Esophagus squamous epithelium (tissue), 5 donors: ENCODE measurements at regions not wholly inside any gene's neighbourhood (a gene's known extent, or its start where the extent isn't known, plus 50 kb on each side); places are given as distances from the start of the nearest gene placed in this dataset.

Experiments
- DNase-seq: peaks from one replicate; lab custom pipeline; 2025; lab: John Stamatoyannopoulos, UW
- H3K27ac ChIP-seq, 4 donors: fragments of 200-600 bp; sonication (generic); one replicate each; pipeline ENCODE4 v1.5.1; 2016 to 2019; ENCODE audit warnings: mild to moderate bottlenecking in 1 of 4
- H3K27me3 ChIP-seq, 4 donors: fragments of 200-600 bp; sonication (generic); 1 replicate in 3 of 4; 2 replicates in 1 of 4; pipeline versions ENCODE4 v1.5.1 to v1.6.0; 2017 to 2021; ENCODE audit warnings: antibody characterized with exemption in 1 of 4
- H3K36me3 ChIP-seq, 3 donors: fragments of 200-600 bp; sonication (generic); one replicate each; pipeline ENCODE4 v1.5.1; 2016 to 2019
- H3K4me1 ChIP-seq, 3 donors: fragments of 200-600 bp; sonication (generic); one replicate each; pipeline ENCODE4 v1.5.1; 2017 to 2019
- H3K4me3 ChIP-seq, 4 donors: fragments of 200-600 bp; sonication (generic); 1 replicate in 3 of 4; 2 replicates in 1 of 4; pipeline ENCODE4 v1.5.1; 2016 to 2019; ENCODE audit warnings: mild to moderate bottlenecking in 2 of 4, moderate library complexity in 1 of 4
- H3K9me3 ChIP-seq, 3 donors: fragments of 200-600 bp; sonication (generic); one replicate each; pipeline ENCODE4 v1.5.1; 2016 to 2019
- CTCF ChIP-seq, 6 experiments: fragments of 450-650 bp in 4 of 6; fragments of 200-600 bp in 2 of 6; sonication (generic) in 2 of 6; IDR thresholded peaks; one replicate each; pipeline ENCODE4 v1.5.1; 2016 to 2019; ENCODE audit warnings: antibody characterized with exemption in 6 of 6, mild to moderate bottlenecking in 4 of 6, moderate library complexity in 4 of 6
- POLR2A ChIP-seq, 4 donors: fragments of 450-650 bp; IDR thresholded peaks; one replicate each; pipeline ENCODE4 v1.6.1; 2017; ENCODE audit warnings: antibody characterized with exemption in 4 of 4, mild to moderate bottlenecking in 4 of 4, moderate library complexity in 3 of 4
- WGBS, 2 donors: methylation state at CpG; one replicate each; pipeline ENCODE4 v1.1.5; 2018; 5-methylcytosine and 5-hydroxymethylcytosine counted together
- intact Hi-C: fragments of 100-400 bp; cut with DNase I; formaldehyde crosslinking; loops from one replicate; pipeline ENCODE4 v1.15.0; 2022
- donor health status: DM: yes; HTN: yes; CAD: no.

DNA sequence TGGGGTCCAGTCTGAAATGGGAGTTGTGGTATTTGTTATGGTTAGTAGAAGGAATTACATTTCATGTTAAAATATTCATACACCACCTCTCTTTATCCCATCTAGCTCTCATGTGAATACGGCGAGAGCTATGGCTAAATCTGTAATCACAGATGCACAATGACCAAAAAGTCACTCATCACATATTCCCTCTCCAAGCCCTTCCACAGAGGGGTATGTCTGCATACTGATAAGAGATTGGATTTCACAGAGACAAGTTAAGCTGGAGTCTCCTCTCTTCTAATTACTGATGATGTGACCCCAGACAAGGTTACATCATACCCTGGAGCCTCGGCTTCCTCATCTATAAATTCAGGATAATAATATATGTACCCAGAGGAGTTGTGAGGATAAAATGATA, 237.8 kb upstream of the RHOBTB1 start:
- H3K4me1 ChIP-seq: no peaks in the 10 kb centered on the region
- no peaks in the 10 kb centered on the region for H3K27me3 ChIP-seq
- 85 to 88% methylated on average over 3 of the region's 3 CpGs for WGBS, 2 donors
- H3K9me3 ChIP-seq: no peaks in the 10 kb centered on the region
- no peak overlapping the region for H3K4me3 ChIP-seq
- no peak for DNase-seq
- H3K27ac ChIP-seq: no peak overlapping the region
- TF ChIP-seq POLR2A (IDR thresholded peaks at IDR 0.05): no peak
- no peak for TF ChIP-seq CTCF (IDR thresholded peaks at IDR 0.05)
- no peaks in the 10 kb centered on the region for H3K36me3 ChIP-seq
- intact Hi-C loops: no loop called here

DNA sequence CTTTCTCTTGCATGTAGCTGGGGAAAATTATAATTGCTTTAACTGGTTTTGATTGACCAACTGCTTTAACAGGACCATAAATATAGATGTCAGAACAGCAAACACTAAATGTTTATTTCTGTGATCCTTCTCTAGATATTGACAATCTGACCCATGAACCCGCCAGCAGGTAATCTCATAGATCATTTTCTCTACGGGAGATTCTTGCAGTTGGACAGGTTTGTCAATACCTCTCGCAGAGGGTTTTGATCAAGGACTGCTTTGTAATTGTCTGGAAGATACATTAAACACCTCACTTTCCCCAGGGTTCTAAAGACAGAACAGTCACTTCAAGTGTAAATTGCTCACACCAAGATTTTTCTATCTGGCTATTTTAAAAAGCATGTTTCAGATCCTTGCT, 235.8 kb upstream of the RHOBTB1 start:
- H3K27ac ChIP-seq: no peak overlapping the region
- intact Hi-C loops: no loop called here
- no peaks in the 10 kb centered on the region for H3K4me1 ChIP-seq
- H3K27me3 ChIP-seq: no peaks in the 10 kb centered on the region
- 76 to 86% methylated on average over 3 of the region's 3 CpGs for WGBS, 2 donors
- TF ChIP-seq CTCF (IDR thresholded peaks at IDR 0.05) (no peak), POLR2A (IDR thresholded peaks at IDR 0.05) (no peak)
- DNase-seq: no peak
- H3K9me3 ChIP-seq: no peaks in the 10 kb centered on the region
- no peak overlapping the region for H3K4me3 ChIP-seq
- H3K36me3 ChIP-seq: no peaks in the 10 kb centered on the region

- intact Hi-C loops: no loop called here
- TF ChIP-seq POLR2A (IDR thresholded peaks at IDR 0.05): no peak
- no peak for TF ChIP-seq CTCF (IDR thresholded peaks at IDR 0.05)
- H3K9me3 ChIP-seq: no peaks in the 10 kb centered on the region
- WGBS, 2 donors: 50 to 68% methylated on average over 3 of the region's 3 CpGs
- no peak for DNase-seq
- peak overlapping the region in 1 of 4 donors; percentile 38 for H3K27ac ChIP-seq
- no peak overlapping the region for H3K4me3 ChIP-seq
- no peaks in the 10 kb centered on the region for H3K27me3 ChIP-seq
- H3K36me3 ChIP-seq: no peaks in the 10 kb centered on the region
- no peaks in the 10 kb centered on the region for H3K4me1 ChIP-seq
Measured at GRCh38 chr10:61176424-61176823, 232.4 kb upstream of the RHOBTB1 start.

DNA sequence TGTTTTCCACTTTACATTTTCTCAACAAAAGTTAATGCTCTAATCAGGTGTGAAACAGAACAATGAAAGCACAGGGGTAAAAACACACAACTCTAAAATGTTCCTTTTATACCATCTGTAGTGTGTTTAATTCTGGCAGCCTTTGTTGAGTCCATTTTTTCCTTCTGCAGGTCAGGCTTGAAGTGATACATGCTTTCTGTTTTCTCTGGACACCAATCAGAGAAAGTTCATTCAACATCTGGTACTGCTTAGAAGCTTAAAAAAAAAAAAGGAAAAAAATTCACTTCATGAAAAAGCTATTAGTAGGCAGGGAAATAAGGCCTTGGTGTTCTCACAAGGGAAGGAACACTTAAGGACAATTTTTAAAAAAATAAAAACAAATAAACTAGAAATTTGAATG, 231.3 kb upstream of the RHOBTB1 start:
- TF ChIP-seq POLR2A (IDR thresholded peaks at IDR 0.05) (no peak), CTCF (IDR thresholded peaks at IDR 0.05) (no peak)
- Histone ChIP-seq H3K27me3 (no peaks in the 10 kb centered on the region), H3K36me3 (no peaks in the 10 kb centered on the region), H3K27ac (peak overlapping the region in 1 of 4 donors; percentile 38), H3K9me3 (no peaks in the 10 kb centered on the region), H3K4me3 (no peak overlapping the region), H3K4me1 (no peaks in the 10 kb centered on the region)
- no peak for DNase-seq
- intact Hi-C loops: no loop called here

GRCh38 chr10:61173450-61173849, 229.5 kb upstream of the RHOBTB1 start:
- no peaks in the 10 kb centered on the region for H3K36me3 ChIP-seq
- no peaks in the 10 kb centered on the region for H3K27me3 ChIP-seq
- 67 to 76% methylated on average over 5 of the region's 5 CpGs for WGBS, 2 donors
- H3K4me3 ChIP-seq: no peak overlapping the region
- no peaks in the 10 kb centered on the region for H3K9me3 ChIP-seq
- intact Hi-C loops: no loop called here
- H3K4me1 ChIP-seq: no peaks in the 10 kb centered on the region
- no peak for DNase-seq
- TF ChIP-seq CTCF (IDR thresholded peaks at IDR 0.05): no peak
- TF ChIP-seq POLR2A (IDR thresholded peaks at IDR 0.05): no peak
- no peak overlapping the region for H3K27ac ChIP-seq
